NCI-H524 (cell line): ENCODE measurements at regions not wholly inside any gene's neighbourhood (a gene's known extent, or its start where the extent isn't known, plus 50 kb on each side); places are given as distances from the start of the nearest gene placed in this dataset.

ENCODE experiments used
- DNase-seq, 2 experiments: peaks; one replicate each; lab custom pipeline; 2025; lab: John Stamatoyannopoulos, UW

DNA sequence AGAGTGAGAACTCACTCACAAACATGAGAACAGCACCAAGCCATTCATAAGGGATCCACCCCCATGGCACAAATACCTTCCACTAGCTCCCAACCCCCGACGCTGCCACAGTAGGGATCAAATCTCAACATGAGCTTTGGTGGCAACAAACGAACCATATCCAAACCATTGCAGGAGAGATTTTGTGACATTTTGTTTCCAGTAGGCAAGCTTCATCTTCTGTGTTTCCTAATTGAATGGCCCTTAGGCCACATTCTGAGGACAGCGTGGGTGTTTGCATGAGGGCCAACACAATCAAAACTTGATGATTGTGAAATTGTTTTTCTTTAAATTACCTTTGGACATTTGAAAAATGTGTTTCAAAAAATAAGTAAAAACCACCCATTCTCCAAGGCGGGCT is 102.6 kb upstream of the LNX1 start:
- DNase-seq = no peak

DNA sequence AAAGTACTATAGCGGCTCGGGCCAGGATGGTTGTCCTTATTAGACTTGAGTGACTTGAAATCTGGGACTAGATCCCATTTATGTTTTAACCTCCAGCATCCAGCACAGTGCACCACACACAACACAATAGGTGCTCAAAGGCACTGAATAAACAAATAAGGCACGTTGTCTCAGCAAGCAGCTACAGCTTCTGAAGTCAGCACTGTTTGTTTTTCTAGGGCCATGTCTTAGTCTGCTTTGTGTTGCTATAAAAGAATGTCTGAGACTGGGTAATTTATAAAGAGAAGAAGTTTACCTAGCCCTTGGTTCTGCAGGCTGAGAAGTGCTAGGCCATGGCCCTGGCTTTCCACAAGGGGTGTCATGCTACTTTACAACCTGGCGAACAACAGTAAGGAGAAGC is 102.1 kb upstream of the LNX1 start:
- DNase-seq = no peak

DNA sequence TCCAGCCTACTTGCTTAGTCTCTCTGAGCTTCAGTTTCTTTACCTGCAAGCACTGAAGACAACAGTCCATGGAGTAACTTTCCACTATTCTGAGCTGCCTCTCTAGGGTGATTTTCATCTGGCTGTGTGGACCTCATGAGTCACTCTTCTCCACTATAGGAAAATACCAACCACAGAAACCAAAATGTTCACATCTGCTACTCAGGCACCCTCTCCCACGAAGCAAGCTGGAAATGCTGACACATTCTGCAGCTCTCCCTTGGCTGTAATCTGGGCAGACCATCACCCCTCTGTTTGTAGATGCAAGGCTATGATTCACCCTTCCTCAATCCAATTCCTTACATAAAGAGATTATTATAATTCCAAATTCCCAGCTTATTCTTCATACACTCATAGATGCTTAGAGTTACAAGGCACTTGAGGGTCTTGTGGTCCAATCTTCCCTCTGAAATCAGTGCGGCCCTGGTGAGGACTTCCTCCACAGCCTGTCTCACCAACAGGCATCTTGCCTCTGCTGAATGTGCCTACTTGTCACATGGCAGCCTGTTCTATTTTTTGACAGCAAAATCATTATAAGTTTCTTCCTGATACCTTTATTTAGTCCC is 97.0 kb upstream of the LNX1 start:
- no peak for DNase-seq

DNA sequence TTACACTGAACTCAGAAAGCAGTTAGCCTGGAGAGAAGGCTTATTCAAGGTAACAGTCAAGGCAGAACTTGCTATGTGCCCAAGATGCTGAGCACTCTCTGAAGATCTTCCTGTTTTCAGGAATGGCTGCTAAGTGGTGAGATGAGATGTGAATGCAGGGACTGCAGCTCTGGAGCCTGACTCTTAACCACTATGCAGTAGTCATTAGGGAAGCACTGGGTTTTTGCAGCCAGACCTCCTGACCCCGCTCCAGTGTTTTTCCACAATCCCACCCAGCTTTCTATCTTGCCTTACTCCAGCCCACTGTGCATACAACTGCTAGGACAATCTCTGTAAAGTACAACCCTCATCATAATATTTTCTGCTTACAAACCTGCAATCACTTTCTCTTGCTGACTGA is 95.2 kb upstream of the LNX1 start:
- no peak for DNase-seq

DNA sequence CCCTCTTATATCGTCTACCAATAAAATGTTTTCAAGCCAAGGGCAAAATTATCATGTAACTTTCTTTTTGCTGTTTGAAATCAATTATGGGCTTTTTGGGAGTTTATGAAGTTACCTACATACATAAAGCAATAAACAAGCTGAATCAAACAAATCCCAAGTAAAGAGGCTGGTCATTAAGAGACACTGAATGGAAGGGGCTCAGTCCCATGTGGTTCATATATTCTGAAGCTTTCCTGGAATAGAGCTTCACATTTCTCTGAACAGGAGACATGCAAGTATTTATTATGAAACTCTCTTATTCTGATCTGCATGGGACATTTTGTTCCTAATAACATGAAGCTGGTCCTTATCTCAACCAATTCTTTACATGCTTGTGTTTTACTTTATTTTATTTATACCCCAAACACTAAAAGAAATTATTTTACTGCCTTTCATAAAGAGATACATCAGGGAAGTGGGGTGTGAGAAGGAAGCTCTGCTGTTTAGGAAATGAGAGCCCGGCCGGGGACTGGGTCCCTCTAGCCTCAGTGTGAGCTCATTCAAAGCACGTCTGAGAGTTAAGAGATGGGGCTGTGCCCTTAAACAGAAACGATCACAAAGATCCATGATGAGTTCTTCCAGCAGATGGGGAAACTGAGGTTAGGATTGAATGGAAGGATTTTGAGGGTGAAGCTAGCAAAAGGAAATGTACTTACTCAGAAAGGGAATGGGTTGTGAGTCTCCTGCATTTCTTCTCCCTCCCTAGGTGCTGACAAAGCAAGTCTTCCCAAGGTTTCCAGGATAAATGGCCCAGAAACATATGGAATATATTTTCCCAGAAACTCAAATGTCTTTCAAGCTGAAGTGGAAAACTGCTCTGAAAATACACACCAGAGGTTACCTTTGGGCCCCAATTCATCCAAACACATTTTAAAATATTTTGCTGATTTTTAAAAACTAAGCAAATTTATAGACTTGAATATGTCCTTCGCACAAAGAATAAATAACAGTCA is 93.1 kb upstream of the LNX1 start:
- no peak for DNase-seq

DNA sequence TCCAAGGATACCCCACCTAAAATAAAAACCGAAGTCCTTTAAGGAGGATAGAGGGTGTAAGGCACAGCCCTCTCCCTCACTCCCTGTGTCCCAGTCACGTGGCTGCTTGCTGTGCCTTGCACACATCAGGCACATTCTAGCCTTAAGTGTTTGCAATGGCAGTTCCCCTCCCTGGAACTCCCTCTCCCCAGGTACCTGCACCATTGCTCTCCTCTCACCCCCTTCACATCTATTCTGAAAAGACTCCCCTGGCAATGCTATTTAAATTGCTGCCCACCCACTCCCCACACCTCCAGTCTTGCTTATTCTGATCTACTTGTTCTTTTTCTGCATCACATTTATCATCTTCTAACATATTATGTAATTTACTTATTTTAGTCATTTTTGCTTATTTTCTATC is 91.6 kb upstream of the LNX1 start:
- DNase-seq = no peak

DNA sequence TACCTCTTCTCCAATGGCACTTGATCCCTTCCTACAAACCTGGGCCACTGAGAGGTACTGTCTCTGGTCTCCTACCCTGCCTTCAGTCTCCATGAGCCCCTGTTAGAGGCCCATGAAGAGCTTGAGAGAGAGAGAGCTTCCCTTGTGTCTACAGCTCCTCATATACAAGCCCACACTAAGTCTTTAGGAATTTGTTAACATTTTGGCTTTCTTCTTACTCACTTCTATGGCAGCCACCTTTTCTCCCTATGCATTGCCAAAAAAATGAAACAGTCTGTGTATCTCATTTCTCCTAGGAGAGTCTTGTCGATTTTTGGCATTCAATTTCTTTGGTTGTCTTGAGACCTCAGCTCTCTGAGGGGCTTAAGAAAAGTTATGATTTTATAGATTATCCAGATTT is 90.9 kb upstream of the LNX1 start:
- no peak for DNase-seq

DNA sequence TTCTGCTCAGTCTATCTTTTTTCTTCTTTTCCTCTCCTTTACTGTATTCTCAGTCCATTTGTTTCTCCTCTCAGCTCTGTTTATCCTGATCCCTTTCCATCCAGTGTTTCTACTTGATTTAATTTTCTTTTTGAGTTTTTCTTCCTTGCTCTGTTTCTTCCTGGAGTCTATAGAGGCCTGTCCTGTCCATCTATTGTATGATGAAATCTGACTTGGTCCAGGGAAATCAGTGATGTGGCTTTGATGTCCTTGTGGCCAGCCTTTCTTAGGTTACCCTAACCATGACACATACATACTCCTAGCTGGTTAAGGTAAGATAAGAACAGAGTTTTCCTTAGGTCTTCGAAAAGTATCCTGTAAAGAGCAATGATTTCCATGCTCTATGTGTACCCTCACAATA is 89.3 kb upstream of the LNX1 start:
- no peak for DNase-seq

DNA sequence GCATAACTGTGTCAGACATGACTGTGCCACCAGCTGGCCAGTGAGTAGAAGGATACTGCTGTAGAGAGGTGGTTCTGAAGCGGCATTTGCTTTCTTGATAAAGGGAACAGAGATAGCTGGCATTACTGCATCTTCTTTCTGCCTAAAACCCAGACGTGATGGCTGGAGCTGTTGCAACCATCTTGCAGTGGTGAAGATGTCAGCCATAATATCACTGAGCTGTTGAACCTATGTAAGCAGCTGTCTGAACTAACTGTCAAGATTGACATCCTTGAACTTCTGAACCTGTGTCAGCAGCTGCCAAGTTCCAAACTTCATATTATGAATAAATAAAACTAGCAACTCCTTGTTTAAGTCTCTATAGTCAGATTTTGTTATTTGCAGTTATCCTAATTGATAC is 88.9 kb upstream of the LNX1 start:
- DNase-seq = no peak

DNA sequence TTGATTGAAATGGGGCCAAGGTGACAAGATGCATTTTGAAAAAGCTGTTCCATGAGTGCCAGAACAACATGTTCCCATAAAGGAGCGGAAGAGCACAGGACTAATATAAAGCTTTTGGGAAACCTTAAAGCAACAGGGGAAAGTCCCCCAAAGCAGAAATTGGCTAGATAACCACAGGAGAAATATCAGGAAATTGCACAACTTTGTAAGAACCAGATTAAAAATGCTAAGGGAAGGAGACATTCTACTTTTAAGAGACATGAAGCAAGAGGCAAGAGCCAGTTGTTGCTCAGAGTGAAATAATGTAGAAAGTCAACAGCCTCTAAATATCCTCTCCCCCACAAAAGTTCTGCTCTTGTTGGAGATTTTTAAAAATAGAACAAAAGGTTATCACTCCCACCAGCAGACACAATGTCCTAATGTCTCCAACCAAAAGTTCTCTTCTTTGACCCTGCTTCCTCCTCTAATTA is 85.2 kb upstream of the LNX1 start:
- no peak for DNase-seq

DNA sequence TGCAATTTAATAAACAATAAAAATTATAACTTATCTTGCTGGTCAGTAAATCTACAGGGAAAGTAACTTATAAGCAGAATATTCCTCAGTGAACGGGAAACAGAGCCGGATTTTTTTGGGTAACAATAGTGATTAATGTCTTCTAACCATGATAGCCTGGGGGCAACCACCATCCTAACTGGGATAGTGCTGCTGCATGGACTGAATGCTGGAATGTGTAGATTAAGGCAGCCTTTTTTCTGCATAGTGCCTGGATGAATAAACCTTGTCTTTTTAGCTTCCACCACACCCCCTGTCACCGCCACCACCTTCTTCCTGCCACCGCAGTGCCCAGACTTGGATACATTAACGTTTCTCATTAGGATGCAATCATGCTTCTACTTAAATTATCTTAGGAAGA is 83.6 kb upstream of the LNX1 start:
- no peak for DNase-seq

DNA sequence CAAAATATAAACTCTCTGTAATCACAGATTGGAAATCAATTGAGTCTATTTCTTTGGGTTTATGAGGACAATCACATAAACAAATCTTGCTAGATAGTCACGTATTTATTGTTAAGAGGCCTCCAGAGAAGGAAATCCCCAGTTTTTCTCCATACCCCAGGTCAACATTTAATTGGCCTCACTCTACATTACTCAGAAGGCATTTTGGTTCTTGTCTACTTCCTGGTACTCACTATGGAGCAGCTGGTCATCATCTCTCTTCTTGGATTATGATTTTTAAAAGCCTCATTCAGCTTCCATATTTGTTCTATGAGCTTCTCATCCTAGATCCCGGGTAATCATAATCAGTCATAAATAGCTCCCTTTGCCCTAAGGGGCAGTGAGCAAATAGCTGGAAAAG is 81.6 kb upstream of the LNX1 start:
- DNase-seq = no peak

DNA sequence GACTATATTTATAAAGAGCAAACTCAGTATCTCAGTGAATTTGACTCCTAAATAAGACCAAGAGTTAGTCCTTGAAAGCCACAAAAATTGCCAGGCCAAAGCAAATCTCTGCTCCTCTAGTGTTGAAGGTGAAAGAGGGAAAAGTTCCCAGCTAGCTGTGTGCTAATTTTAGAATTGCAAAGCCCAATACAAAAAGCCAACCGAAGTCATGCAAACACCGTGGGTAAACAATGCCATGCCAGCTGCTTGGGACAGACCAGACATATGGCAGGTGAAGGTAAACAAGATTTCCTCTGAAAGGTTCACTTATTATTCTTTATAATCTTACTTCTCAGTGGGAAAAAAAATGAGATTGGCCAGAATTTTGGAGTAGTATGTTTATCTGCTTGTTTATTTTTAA is 80.5 kb upstream of the LNX1 start:
- peak in 1 of 2 experiments; percentile 4 for DNase-seq

DNA sequence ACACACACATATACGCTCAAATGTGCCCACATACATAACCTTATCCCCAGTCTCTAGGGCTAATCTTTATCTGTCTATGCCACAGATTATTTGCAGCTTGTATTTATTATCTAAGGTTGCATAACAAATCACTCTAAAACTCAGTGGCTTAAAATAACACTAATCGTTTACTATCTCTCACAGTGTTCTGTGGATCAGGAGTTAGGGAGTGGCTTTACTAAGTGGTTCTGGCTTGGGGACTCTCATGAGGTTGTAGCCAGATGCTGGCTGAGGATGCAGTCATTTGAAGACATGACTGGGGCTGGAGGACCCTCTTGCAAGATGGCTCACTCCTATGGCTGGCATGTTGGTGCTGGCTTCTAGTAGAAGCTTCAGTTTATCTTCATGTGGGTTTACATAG is 68.5 kb upstream of the LNX1 start:
- no peak for DNase-seq

DNA sequence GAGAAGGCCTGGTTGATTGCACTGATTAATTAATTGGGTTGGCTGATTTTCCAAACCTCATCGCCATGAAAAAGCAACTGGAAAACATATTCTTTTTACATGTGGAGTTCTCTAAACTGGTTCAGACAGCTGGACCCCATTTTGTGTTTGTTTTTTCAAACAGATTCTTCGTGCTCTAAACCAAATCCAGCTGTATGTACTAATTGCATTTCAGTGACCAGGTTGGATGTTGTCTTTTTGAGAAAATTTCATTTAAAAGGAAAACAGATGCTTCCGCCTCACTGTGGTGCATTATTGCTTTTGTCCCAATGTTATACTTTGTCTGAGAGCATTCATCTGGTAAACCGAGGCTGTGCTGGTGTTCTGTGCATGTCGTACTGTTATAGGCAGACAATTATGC is 67.8 kb upstream of the LNX1 start:
- no peak for DNase-seq

DNA sequence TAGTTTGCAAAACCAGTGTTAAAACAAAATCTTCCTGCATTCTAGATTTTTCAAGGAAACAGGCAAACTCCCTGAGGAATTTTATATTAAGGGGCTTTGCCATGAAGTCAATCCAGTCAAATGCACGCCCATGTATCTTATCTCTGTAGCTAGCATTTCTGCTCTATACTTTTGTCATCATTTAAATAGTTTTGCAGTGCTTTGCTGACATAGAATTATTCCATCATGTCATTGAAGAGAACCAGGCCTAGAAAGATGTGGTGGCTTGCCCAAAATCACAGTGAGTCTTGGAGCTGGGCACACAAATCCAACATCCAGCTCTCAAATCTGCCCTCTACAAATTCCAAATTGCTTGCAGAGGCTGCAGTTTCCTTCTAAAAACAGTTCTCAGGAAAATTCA is 66.7 kb upstream of the LNX1 start:
- DNase-seq = no peak

DNA sequence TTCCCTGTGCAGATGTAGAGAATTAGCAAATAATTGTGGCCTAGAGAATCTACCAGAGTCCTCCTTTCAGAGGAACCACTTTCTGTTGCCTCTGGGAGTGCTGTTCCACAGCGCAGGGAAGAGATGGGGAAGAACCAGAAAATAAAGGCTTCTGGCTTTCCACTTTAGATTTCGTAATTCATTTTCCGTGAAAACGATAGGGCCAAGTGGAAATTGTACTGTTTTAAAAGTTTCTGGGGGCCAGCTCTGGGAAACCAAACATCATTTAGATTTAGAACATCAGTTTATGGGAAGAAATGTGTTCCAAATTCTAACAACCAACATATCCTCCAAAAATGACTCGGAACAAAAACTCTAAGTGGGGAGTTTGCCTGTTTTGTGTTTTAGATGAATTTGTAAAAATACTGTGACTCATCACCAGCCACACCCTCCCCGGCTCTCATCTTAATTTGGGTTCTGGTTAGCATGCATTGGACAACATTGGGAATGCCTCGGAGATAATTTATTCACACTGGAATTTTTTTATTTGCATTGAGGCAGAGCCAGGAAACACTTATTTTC is 65.2 kb upstream of the LNX1 start:
- DNase-seq = no peak

DNA sequence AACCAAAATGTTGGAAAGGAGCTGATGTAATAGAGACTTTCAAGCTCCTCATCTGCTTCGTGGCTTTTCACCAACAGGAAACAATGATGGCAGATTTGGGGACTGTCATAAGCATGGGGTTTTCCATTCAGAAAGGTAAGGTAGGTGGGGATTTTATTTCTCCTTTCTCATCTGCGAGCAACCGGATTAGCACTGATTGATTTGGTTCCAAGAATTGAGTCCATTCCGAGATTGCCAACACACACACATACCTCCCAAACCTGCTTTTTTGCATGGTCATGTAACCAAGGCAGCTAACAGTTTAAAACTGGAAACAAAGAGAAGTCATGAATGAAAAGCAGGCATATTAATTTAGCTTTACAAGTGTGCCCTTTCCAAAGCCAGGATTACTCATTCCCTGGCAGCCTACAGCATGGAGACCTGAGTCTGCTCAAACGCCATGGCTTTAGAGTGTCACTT is 63.0 kb upstream of the LNX1 start:
- DNase-seq = no peak

DNA sequence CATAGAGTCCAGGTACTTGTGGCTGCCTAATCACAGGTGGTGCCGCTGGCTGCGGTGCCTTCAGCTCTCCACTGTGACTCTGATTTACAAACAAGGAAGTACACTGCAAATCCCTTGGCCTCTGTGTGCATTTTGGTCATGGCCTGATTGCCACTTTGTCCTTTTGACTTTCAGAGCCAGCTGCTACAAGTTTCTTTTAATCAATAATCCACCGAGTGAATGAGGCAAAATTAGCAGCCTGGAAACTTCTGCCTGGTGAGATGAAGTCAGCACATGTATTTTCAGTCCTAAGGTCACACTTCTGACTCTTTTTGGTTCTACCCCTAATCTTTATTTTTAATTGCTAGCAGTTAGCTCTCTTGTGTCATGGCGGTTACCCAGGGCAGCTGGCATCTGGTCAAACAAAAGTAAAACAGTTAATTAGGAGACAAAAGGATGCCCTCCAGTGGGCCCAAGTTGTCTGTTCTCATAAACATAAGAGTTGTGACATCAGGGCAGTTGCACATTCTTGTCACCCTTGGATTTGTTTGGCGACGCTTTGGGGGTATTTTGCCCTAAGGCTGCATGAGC is 62.3 kb upstream of the LNX1 start:
- peak; percentile 19 to 73 for DNase-seq

DNA sequence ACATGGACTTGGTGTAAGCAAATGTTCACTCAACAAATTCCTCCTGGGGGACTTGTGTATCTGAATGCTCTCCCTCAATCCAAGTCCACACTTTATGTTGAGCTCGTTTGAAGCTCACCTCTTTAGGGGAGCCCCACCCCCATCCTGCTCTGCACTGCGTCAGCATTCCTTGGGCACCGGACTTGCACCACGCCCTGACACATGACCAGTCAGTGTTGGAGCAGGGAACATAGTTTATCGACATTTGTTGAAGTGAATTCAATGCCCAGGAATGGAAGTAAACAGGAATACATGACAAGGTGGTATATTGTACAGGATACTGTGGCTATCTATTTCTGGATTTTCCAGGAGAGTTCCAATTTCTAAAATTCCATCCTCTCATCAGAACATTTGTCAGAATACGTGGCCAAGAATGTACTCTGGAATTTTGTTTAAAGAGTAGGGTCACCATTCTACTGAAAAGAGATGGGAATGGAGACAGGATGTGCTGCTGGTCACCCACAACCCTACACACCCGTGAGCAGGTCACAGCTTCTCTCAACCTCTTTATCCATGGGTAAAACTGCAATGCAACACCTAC is 60.0 kb upstream of the LNX1 start:
- DNase-seq = no peak

DNA sequence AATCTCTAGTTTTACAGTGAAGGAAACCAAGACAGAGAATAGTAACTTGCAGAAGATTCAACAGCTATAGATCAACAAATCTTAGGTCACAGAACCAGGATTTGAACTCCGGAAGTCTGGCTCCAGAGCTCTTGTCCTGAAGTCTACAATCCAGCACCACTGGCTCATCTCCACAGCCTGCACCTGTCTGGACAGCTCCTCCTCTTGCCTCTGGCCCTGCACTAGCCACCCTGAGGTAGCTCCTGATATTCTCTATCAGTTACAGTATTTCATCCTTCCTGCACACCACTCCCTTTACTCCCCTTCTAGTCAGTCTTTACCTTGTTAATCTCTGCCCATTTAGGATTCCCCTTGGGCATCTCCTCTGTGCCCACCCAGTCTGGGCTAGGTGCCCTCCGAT is 58.1 kb upstream of the LNX1 start:
- DNase-seq = no peak

DNA sequence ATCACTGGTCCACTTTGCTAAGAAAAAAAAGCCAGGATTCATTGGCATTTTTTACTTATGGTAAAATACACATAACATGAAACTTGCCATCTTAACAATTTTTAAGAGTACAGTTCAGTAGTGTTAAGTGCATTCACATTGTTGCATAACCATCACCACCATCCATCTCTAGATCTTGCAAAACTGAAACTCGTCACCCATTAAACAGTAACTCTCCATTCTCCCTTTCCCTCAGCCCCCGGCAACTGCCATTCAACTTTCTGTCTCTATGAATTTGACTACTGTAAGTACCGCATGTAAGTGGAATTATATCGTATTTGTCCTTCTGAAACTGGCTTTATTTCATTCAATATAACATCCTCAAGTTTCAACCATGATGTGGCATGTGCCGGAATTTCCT is 56.3 kb upstream of the LNX1 start:
- DNase-seq = no peak
